HG03558 (cell line): ENCODE measurements at regions not wholly inside any gene's neighbourhood (a gene's known extent, or its start where the extent isn't known, plus 50 kb on each side); places are given as distances from the start of the nearest gene placed in this dataset.

ENCODE experiments used
- ATAC-seq: cut with Tn5 transposase; IDR thresholded peaks from one replicate; pipeline ENCODE4 v1.9.1; 2021; ENCODE audit warnings: moderate number of reproducible peaks; ENCODE audit not compliant: unreplicated experiment; ENCODE audit errors: extremely low read depth

- no peak for ATAC-seq
These were observed 76.7 kb upstream of the DCBLD2 start for GRCh38 chr3:98978068-98978811.

- ATAC-seq = no peak
These were observed 76.0 kb upstream of the DCBLD2 start for GRCh38 chr3:98977520-98977919.

DNA sequence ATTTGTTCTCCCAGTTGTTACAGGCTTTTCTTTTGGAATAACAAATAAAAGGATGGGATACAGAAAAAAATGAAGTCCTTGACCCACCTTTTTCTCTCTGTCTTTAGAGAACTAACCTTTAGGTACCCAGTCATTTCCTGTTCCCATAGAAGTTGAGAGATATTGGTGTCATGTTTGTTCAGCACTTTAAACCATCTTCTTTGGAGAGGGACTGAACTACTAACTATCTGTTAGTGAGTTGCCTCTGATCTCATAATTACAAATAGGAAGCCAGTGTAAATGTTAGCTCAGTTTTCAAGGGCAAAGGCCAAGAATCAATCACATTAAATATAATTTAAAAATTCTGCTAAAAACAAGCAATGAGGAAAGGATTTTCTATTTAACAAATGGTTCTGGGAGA, 72.9 kb upstream of the DCBLD2 start:
- ATAC-seq = no peak

- ATAC-seq = no peak
These were observed 71.2 kb upstream of the DCBLD2 start for GRCh38 chr3:98972720-98973119.

GRCh38 chr3:98972155-98972554, 70.7 kb upstream of the DCBLD2 start:
- no peak for ATAC-seq

DNA sequence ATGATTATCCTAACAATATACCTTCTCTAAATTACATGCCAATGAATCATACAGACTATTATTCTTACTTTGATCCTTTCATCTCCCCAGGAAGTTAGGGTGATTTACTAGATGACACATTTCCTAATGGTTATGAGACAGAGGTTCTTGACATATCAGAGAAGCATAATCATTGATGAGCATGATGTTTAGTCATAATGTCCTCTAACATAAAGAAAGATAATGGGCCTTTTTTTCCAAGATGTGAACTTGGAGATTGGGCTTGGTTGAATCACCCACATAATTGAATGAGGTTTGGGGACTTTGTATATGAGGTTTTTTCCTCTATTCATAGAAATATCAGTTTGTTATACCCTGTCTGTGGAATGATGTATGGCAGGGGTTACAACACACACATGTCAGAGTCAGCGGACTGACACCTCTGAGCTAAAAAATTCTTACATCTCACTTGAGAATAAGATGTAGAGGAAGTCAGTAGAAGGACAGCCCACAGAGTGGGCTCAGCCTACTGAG, 69.7 kb upstream of the DCBLD2 start:
- no peak for ATAC-seq

DNA sequence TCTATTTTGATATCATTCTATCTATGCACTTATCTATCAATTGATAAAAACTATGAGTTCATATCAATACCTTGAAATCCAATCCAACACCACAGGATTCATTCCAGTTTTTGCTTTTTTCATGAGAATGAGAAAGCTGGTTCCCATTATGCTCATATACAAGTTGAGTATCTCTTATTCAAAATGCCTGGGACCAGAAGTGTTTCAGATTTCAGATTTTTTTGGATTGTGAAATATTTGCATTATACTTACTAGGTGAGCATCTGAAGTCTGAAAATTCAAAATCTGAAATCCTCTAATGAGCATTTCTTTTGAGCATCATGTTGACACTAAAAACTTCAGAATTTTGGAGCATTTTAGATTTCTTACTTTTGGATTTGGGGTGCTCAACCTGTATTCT, 67.8 kb upstream of the DCBLD2 start:
- ATAC-seq = no peak

DNA sequence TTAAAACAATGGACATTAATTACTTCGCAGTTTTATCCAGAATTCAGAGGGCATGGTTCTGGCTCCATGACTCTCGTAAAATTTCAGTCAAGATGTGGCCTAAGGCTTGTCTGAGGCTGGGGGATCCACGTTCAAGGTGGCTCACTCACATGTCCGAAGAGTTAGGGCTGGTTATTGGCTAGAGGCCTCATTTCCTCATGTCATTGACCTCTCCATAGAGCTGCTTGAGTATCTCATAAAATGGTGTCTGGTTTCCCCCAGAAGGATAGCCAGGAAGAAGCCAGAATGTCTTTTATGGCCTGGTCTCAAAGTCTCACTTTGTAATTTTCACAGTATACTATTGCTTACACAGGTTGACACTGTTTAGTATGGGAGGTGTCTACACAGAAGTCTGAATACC, 67.3 kb upstream of the DCBLD2 start:
- ATAC-seq = no peak

DNA sequence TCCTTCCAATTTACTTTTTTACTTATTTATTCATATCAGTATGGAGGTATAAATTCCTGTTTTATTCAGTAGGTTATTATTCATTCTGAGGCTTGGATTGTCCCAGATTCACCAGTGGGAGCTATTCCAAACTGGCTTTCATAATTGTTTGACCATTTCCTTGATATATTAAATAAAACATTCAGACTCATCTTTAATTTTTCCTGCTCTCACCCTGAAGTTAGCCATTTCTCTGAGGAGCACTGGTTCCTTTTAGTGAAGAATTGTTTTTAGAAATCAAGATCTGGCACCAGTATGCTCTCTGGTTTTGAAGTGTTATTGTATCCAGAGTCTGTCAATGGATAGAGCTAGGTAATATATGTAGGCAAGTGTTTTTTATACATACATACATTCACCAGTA, 66.9 kb upstream of the DCBLD2 start:
- no peak for ATAC-seq

DNA sequence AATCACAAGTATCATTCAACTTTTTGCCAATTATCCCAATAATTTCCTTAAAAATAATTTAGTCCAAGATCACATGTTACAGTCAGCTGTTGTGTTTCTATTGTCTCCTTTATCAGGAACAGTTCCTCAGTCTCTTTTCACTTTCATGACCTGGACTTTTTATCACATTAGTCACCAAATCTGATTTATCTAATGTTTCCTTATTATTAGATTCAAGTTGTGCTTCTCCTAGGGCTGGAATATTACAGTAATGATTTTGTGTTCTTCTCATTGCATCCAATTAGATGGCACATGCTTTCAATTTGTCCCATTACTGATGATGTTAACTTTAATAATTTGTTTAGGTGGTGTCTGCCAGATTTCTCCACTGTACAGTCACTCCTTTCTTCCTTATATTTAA, 66.3 kb upstream of the DCBLD2 start:
- ATAC-seq = no peak

DNA sequence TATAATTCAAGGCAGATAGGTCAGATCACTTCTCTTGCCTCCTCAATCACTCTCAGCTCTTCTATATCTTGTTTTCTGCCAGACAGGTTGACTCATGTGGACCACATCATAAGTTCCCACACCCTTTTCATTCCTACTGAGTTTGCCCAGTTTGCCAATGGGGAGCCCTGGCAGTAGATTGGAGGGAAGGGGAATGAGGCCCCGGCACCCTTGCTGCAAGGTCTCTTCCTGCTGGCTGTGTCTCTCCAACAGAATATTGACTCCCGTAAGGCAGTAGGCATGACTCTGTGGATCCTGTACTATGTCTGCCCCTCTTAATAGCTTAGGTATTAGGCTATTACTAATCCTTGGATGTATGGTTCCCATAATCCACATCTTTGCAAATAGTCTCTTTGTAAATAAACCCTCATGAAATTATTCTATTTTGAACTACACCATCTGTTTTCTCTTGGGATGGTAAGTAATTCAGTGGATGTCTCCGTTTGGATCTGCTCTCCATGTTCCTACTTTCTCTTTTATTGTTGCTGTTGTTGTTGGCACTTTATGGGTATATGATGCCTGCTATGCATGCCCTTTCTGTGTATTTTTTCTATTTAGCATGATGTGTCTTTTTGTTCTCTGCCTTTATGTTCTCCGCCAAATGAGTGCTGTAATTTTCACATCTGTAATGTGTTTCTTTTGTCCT, 65.5 kb upstream of the DCBLD2 start:
- no peak for ATAC-seq

- ATAC-seq = no peak
These were observed 64.9 kb upstream of the DCBLD2 start for GRCh38 chr3:98966434-98966833.

DNA sequence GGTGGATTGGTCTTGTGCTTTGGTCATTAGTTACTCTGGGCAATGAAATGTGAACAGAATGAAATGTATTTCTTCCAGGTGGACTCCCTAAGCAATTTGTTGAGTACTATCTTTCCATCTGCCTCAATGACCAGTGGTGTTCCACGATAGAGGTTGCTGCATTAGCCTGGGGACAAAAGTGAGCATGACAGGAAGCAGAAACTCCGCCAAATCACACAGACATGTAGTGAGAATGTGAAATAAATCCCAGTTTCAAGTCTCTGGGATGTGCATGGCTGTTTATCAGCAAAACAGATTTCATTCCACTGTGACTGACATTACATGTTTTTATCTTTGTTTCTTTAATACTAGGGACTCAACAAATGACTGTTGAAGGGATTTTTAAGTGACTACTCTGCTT, 63.3 kb upstream of the DCBLD2 start:
- no peak for ATAC-seq

- ATAC-seq = no peak
These were observed 62.1 kb upstream of the DCBLD2 start for GRCh38 chr3:98963546-98963945.

DNA sequence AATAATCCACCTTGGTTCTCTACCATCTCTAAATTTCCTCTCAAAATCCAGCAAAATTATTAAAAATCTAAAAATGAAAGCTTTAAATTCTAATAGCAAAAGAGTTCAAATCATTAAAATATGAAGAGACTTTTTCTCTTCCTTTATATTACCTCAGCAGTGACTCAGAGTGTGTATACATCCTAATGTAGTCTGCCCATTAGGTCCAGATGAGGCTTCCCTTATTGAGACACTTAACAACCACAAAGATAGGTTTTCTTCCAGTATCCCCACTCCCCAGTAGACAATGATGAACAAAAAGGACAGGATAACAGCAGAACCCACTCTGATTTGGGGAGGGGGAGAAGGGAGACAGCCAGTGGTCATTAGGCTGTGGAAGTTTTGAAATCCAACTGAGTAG, 61.5 kb upstream of the DCBLD2 start:
- ATAC-seq = no peak

- no peak for ATAC-seq
These were observed 60.9 kb upstream of the DCBLD2 start for GRCh38 chr3:98962189-98962930.

DNA sequence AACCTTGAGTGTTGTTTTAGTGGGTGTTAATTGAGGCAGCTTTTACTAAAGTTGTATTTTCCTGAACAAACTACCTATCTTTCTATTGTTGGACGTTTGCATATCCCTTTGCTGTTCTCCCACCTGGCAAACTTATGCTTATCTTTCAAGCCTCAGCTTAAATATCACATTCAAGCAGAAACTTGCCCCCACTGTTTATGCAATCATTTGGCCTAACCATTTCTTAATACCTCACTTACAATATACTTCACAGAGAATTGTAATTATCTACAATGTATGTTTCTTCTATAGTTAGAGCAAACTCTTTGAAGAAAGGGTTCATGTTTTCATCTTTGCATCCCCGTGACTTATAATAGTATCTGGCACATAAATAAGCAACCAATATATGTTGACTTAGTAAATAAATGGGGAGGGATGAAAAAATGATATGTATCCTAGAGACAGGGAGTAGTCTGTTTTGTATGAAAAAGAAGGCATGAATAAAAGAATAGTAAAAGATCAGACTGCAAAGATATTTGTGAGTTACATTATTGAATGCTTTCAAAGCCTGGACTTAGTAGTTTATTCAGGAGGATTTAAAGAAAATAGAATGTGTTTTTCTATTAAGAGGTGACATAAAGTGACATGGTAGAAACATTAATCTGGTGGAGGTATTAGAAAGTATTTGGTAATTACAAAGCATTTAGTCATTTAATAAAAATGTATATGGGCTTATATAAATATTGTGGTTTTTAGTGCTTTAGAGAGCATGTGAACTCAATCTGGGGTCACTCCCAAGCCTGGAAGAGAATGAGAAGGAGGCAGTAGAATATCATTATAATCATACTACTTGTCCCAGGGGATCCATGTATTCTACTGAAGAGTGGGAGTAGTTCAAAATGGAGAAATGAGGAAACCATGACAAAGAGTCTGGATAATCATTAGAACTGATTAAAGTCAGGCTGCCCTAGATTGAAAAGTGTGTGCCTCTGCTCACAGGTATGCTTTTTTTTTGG, 60.0 kb upstream of the DCBLD2 start:
- ATAC-seq = no peak

- no peak for ATAC-seq
These were observed 56.2 kb upstream of the DCBLD2 start for GRCh38 chr3:98957681-98958080.

- ATAC-seq = no peak
These were observed 54.5 kb upstream of the DCBLD2 start for GRCh38 chr3:98956008-98956407.
